B cell (primary cell): ENCODE measurements at regions not wholly inside any gene's neighbourhood (a gene's known extent, or its start where the extent isn't known, plus 50 kb on each side); places are given as distances from the start of the nearest gene placed in this dataset.

ENCODE experiments used
- ATAC-seq: fragments of 200-7000 bp; cut with Tn5 transposase; one replicate; pipeline ENCODE4 v1.10.0; 2021; ENCODE audit warnings: low read depth, mild to moderate bottlenecking, moderate number of reproducible peaks, moderate library complexity
- CTCF ChIA-PET: fragments of 350-600 bp; sonication (Branson Sonifier 250); formaldehyde crosslinking; loops from one replicate; lab custom pipeline; 2021; ENCODE audit warnings: antibody characterized with exemption, inconsistent platforms; lab: Charles Lee
- POLR2A ChIA-PET: fragments of 350-600 bp; sonication (Branson Sonifier 250); formaldehyde crosslinking; loops from one replicate; lab custom pipeline; 2021; ENCODE audit warnings: antibody characterized with exemption; lab: Charles Lee
- DNase-seq: peaks from one replicate; pipeline ENCODE4 v3.0.0; 2013
- H2AFZ ChIP-seq: 2 replicates; pipeline ENCODE4 v1.6.1; 2012; ENCODE audit warnings: mild to moderate bottlenecking, low read depth, low read length; ENCODE audit not compliant: insufficient read depth, poor library complexity, severe bottlenecking
- H3K27ac ChIP-seq, 2 donors: 1 replicate in 1 of 2; 2 replicates in 1 of 2; pipeline ENCODE4 v1.5.1; 2012 to 2013; ENCODE audit warnings: low read length in 2 of 2, mild to moderate bottlenecking in 2 of 2, moderate library complexity in 1 of 2
- H3K27me3 ChIP-seq, 4 experiments: fragments of 200-600 bp in 1 of 4; sonication (generic) in 1 of 4; replicated peaks in 1 of 4; 1 replicate in 2 of 4; 2 replicates in 2 of 4; pipeline versions ENCODE4 v1.6.1 to v1.7.0; 2013 to 2016; ENCODE audit warnings: low read length in 3 of 4, mild to moderate bottlenecking in 2 of 4, mixed read lengths in 1 of 4, moderate library complexity in 1 of 4; ENCODE audit not compliant: insufficient read depth in 4 of 4, control insufficient read depth in 3 of 4; ENCODE audit errors: control extremely low read depth in 1 of 4
- H3K36me3 ChIP-seq, 2 experiments: replicated peaks in 1 of 2; 1 replicate in 1 of 2; 2 replicates in 1 of 2; pipeline versions ENCODE4 v1.6.1 to v1.7.1; 2013; ENCODE audit warnings: low read length in 1 of 2; ENCODE audit not compliant: insufficient read depth in 2 of 2, control insufficient read depth in 1 of 2; ENCODE audit errors: control extremely low read depth in 1 of 2, extremely low read depth in 1 of 2
- H3K4me1 ChIP-seq, 2 donors: fragments of 200-600 bp in 1 of 2; sonication (generic) in 1 of 2; 1 replicate in 1 of 2; 2 replicates in 1 of 2; pipeline versions ENCODE4 v1.5.1 to v1.6.1; 2013 to 2017; ENCODE audit warnings: low read length in 2 of 2; ENCODE audit not compliant: control insufficient read depth in 2 of 2, insufficient read depth in 2 of 2
- H3K4me2 ChIP-seq: replicated peaks from 2 replicates; pipeline ENCODE3; 2012; ENCODE audit warnings: mild to moderate bottlenecking, low read depth, low read length; ENCODE audit not compliant: poor library complexity, severe bottlenecking
- H3K4me3 ChIP-seq, 5 experiments: fragments of 200-600 bp in 1 of 5; sonication (generic) in 1 of 5; 1 replicate in 3 of 5; 2 replicates in 2 of 5; pipeline versions ENCODE4 v1.5.1 to v1.7.0; 2011 to 2016; ENCODE audit warnings: low read length in 4 of 5, mild to moderate bottlenecking in 4 of 5, low read depth in 2 of 5, control low read depth in 1 of 5, moderate library complexity in 1 of 5; ENCODE audit not compliant: insufficient read depth in 1 of 5; ENCODE audit errors: control extremely low read depth in 1 of 5, extremely low read depth in 1 of 5
- H3K79me2 ChIP-seq: fragments of 200-600 bp; sonication (generic); one replicate; pipeline ENCODE4 v1.6.0; 2016; ENCODE audit warnings: low read length; ENCODE audit not compliant: control insufficient read depth, insufficient read depth
- H3K9ac ChIP-seq: fragments of 200-600 bp; sonication (generic); 2 replicates; pipeline ENCODE4 v1.6.1; 2017; ENCODE audit warnings: mild to moderate bottlenecking, low read length, moderate library complexity
- H3K9me3 ChIP-seq, 3 donors: one replicate each; pipeline versions ENCODE4 v1.6.1 to v1.7.1; 2013; ENCODE audit warnings: low read length in 2 of 3; ENCODE audit not compliant: control insufficient read depth in 2 of 3, insufficient read depth in 1 of 3; ENCODE audit errors: control extremely low read depth in 1 of 3
- H4K20me1 ChIP-seq: 2 replicates; pipeline ENCODE4 v1.6.0; 2012; ENCODE audit warnings: mild to moderate bottlenecking, low read length; ENCODE audit not compliant: insufficient read depth, control insufficient read depth, poor library complexity, severe bottlenecking
- H3K27ac Mint-ChIP-seq: one replicate; pipeline ENCODE4 v1.8.0; 2021; ENCODE audit warnings: mixed read lengths
- H3K27me3 Mint-ChIP-seq: one replicate; pipeline ENCODE4 v1.8.0; 2021; ENCODE audit warnings: mixed read lengths
- H3K4me1 Mint-ChIP-seq: one replicate; pipeline ENCODE4 v1.8.0; 2021; ENCODE audit warnings: mixed read lengths
- H3K4me3 Mint-ChIP-seq: one replicate; pipeline ENCODE4 v1.8.0; 2021; ENCODE audit warnings: mixed read lengths
- H3K9me3 Mint-ChIP-seq: one replicate; pipeline ENCODE4 v1.8.0; 2022; ENCODE audit warnings: mixed read lengths; ENCODE audit not compliant: insufficient read depth
- CTCF ChIP-seq: fragments of 200-600 bp; IDR thresholded peaks from one replicate; pipeline ENCODE4 v1.8.0; 2022; ENCODE audit warnings: antibody characterized with exemption, mild to moderate bottlenecking
- EZH2 ChIP-seq: IDR thresholded peaks from 2 replicates; pipeline ENCODE4 v1.6.1; 2012; ENCODE audit warnings: borderline replicate concordance, low read depth, mild to moderate bottlenecking, moderate library complexity, low read length; ENCODE audit not compliant: insufficient read depth, poor library complexity, severe bottlenecking
- WGBS: methylation state at CpG from one replicate; pipeline ENCODE4 v1.1.5; 2013; ENCODE audit warnings: missing lambda C conversion rate; ENCODE audit not compliant: insufficient coverage; 5-methylcytosine and 5-hydroxymethylcytosine counted together
- intact Hi-C: fragments of 100-400 bp; cut with micrococcal nuclease; formaldehyde crosslinking; loops from one replicate; pipeline ENCODE4 v1.10.0; 2022

- WGBS, result 87% methylated on average over 6 of the region's 6 CpGs
These were observed 299.7 kb downstream of the TEX29 start for GRCh38 chr13:111620166-111620565.

GRCh38 chr13:111620586-111620985 is 300.1 kb downstream of the TEX29 start:
- Mint-ChIP-seq H3K9me3 (no peaks in the 10 kb centered on the region), H3K27me3 (no peaks in the 10 kb centered on the region), H3K27ac (no peak overlapping the region), H3K4me3 (no peak overlapping the region), H3K4me1 (no peaks in the 10 kb centered on the region)
- no peaks in the 10 kb centered on the region for H3K36me3 ChIP-seq
- no peaks in the 10 kb centered on the region for H3K27me3 ChIP-seq
- POLR2A ChIA-PET, result no interaction called here
- H3K4me2 ChIP-seq, result no peak overlapping the region
- intact Hi-C loops, result no loop called here
- H3K79me2 ChIP-seq, result no peaks in the 10 kb centered on the region
- no peak overlapping the region for H3K4me3 ChIP-seq
- ATAC-seq (no peak), DNase-seq (no peak)
- no peak overlapping the region for H2AFZ ChIP-seq
- H4K20me1 ChIP-seq, result no peaks in the 10 kb centered on the region
- CTCF ChIA-PET, result no interaction called here
- peaks cover 0 to 20% (median 0%) of the 10 kb centered on the region in 3 donors for H3K9me3 ChIP-seq
- no peak overlapping the region for H3K27ac ChIP-seq
- no peaks in the 10 kb centered on the region for H3K4me1 ChIP-seq
- WGBS, result 96% methylated on average over 7 of the region's 9 CpGs
- no peak overlapping the region for H3K9ac ChIP-seq
- no peak for TF ChIP-seq EZH2
- TF ChIP-seq CTCF, result no peak

More at GRCh38 chr13:111620166-111620565, 299.7 kb downstream of the TEX29 start:
- H3K27me3 ChIP-seq, result no peaks in the 10 kb centered on the region
- Mint-ChIP-seq H3K4me3 (no peak overlapping the region), H3K27me3 (no peaks in the 10 kb centered on the region), H3K4me1 (no peaks in the 10 kb centered on the region), H3K27ac (no peak overlapping the region), H3K9me3 (no peaks in the 10 kb centered on the region)
- H3K9ac ChIP-seq, result no peak overlapping the region
- ChIA-PET POLR2A (no interaction called here), CTCF (no interaction called here)
- H3K27ac ChIP-seq, result no peak overlapping the region
- H2AFZ ChIP-seq, result no peak overlapping the region
- no peaks in the 10 kb centered on the region for H3K36me3 ChIP-seq
- H3K79me2 ChIP-seq, result no peaks in the 10 kb centered on the region
- ATAC-seq (no peak), DNase-seq (no peak)
- H3K4me1 ChIP-seq, result no peaks in the 10 kb centered on the region
- peaks cover 0 to 20% (median 0%) of the 10 kb centered on the region in 3 donors for H3K9me3 ChIP-seq
- H3K4me3 ChIP-seq, result no peak overlapping the region
- TF ChIP-seq CTCF, result no peak
- no peak for TF ChIP-seq EZH2
- H3K4me2 ChIP-seq, result no peak overlapping the region
- intact Hi-C loops, result no loop called here
- no peaks in the 10 kb centered on the region for H4K20me1 ChIP-seq
